K562 (cell line): ENCODE measurements at regions not wholly inside any gene's neighbourhood (a gene's known extent, or its start where the extent isn't known, plus 50 kb on each side); places are given as distances from the start of the nearest gene placed in this dataset.

ENCODE experiments used
- ATAC-seq: fragments of 200-7000 bp; cut with Tn5 transposase; 3 replicates; pipeline ENCODE4 v1.9.1; 2020; ENCODE audit warnings: moderate library complexity
- BruUV-seq: library from RNA; stranded (reverse); fragments of 400-500 nt; replicated peaks from 2 replicates; lab custom pipeline; 2021; lab: Mats Ljungman, UMichigan
- CTCF ChIA-PET: fragments of 300-600 bp; formaldehyde crosslinking; extraction: SDS; loops from one replicate; lab custom pipeline; 2021; ENCODE audit warnings: low intra/inter-chr PET ratio; lab: Yijun Ruan, JAX
- POLR2A ChIA-PET: fragments of 300-600, 350-650 bp; sonication (Branson Sonifier 250); formaldehyde crosslinking; extraction: SDS; loops from one replicate; lab custom pipeline; 2021; ENCODE audit warnings: antibody characterized with exemption, inconsistent platforms; lab: Yijun Ruan, JAX
- DNase-seq, 4 experiments: peaks; one replicate each; pipeline versions ENCODE4 v3.0.0 to v3.0.0-alpha.2; 2011 to 2018; ENCODE audit warnings: low spot score in 3 of 4, mixed read lengths in 3 of 4; ENCODE audit errors: extremely low read depth in 1 of 4
- FAIRE-seq: peaks from 2 replicates; lab custom pipeline; 2011; peaks lifted over from hg19 to GRCh38; lab: Jason Lieb, UNC
- H2AFZ ChIP-seq: 2 replicates; pipeline ENCODE4 v1.6.0; 2011; ENCODE audit warnings: low read depth, low read length, control low read depth, inconsistent platforms
- H3K27ac ChIP-seq: fragments of 200-600 bp; 3 replicates; pipeline ENCODE4 v1.8.0; 2011; ENCODE audit warnings: low read depth, mild to moderate bottlenecking, control low read depth, inconsistent platforms, low read length, moderate library complexity, mixed read lengths; ENCODE audit errors: extremely low read depth
- H3K27me3 ChIP-seq, 2 experiments: fragments of 300-600 bp in 1 of 2; 2 replicates in 1 of 2; 3 replicates in 1 of 2; pipeline versions ENCODE4 v1.6.0 to v1.8.0; 2011; ENCODE audit warnings: inconsistent platforms in 2 of 2, low read length in 2 of 2, mild to moderate bottlenecking in 1 of 2, mixed read lengths in 1 of 2, moderate library complexity in 1 of 2; ENCODE audit not compliant: control insufficient read depth in 2 of 2, insufficient read depth in 2 of 2
- H3K36me3 ChIP-seq: fragments of 300-600 bp; 3 replicates; pipeline ENCODE4 v1.8.0; 2011; ENCODE audit warnings: mild to moderate bottlenecking, low read length, inconsistent platforms; ENCODE audit not compliant: control insufficient read depth, insufficient read depth
- H3K4me1 ChIP-seq, 2 experiments: fragments of 200-600 bp in 1 of 2; replicated peaks in 1 of 2; 2 replicates in 1 of 2; 3 replicates in 1 of 2; pipeline versions ENCODE4 v1.5.1 to v1.8.0; 2011; ENCODE audit warnings: inconsistent platforms in 2 of 2, low read length in 2 of 2, mild to moderate bottlenecking in 1 of 2, mixed read lengths in 1 of 2, moderate library complexity in 1 of 2; ENCODE audit not compliant: control insufficient read depth in 2 of 2, insufficient read depth in 2 of 2
- H3K4me2 ChIP-seq: 2 replicates; pipeline ENCODE4 v1.6.1; 2011; ENCODE audit warnings: low read length, control low read depth, inconsistent platforms, mixed read lengths; ENCODE audit not compliant: insufficient read depth
- H3K4me3 ChIP-seq: fragments of 200-600 bp; sonication (generic), shearing (Covaris generic); 2 replicates; pipeline ENCODE4 v1.5.1; 2016; ENCODE audit warnings: control low read depth, inconsistent platforms
- H3K79me2 ChIP-seq: fragments of 200-600 bp; 3 replicates; pipeline ENCODE4 v1.8.0; 2011; ENCODE audit warnings: low read length, inconsistent platforms; ENCODE audit not compliant: control insufficient read depth, insufficient read depth
- H3K9ac ChIP-seq, 2 experiments: 2 replicates each; pipeline versions ENCODE4 v1.6.0 to v1.6.1; 2011; ENCODE audit warnings: low read depth in 2 of 2, low read length in 2 of 2, control low read depth in 1 of 2, inconsistent platforms in 1 of 2, mild to moderate bottlenecking in 1 of 2, mixed read lengths in 1 of 2; ENCODE audit not compliant: insufficient read depth in 1 of 2
- H3K9me1 ChIP-seq: one replicate; pipeline ENCODE4 v1.6.0; 2011; ENCODE audit warnings: inconsistent platforms, mild to moderate bottlenecking, low read length, moderate library complexity; ENCODE audit not compliant: control insufficient read depth, insufficient read depth
- H3K9me3 ChIP-seq: replicated peaks from 2 replicates; pipeline ENCODE4 v1.5.1; 2011; ENCODE audit warnings: low read depth, low read length, inconsistent platforms; ENCODE audit not compliant: control insufficient read depth, insufficient read depth
- H4K20me1 ChIP-seq: replicated peaks from 2 replicates; pipeline ENCODE4 v1.6.1; 2011; ENCODE audit warnings: low read length, inconsistent platforms, mixed read lengths; ENCODE audit not compliant: control insufficient read depth, insufficient read depth
- ARID4B ChIP-seq: sonication (generic); formaldehyde crosslinking; IDR thresholded peaks from 2 replicates; pipeline ENCODE4 v1.8.0; 2022; ENCODE audit warnings: mild to moderate bottlenecking, missing genetic modification reagents
- CUX1 ChIP-seq: fragments of 200-800 bp; sonication (Bioruptor generic); IDR thresholded peaks from 2 replicates; pipeline ENCODE4 v1.6.1; 2016; ENCODE audit warnings: missing genetic modification characterization, missing compliant biosample characterization
- GTF2B ChIP-seq: IDR thresholded peaks from 2 replicates; pipeline ENCODE4 v1.6.1; 2011; ENCODE audit not compliant: insufficient read length; ENCODE audit errors: extremely low read depth
- MLX ChIP-seq, 2 experiments: fragments of 450-650 bp in 1 of 2; sonication (generic) in 1 of 2; formaldehyde crosslinking; conservative IDR thresholded peaks; 2 replicates each; pipeline versions ENCODE4 v1.4.0 to v1.8.1; 2020 to 2022; ENCODE audit warnings: mild to moderate bottlenecking in 1 of 2, missing genetic modification reagents in 1 of 2
- OTX1 ChIP-seq: fragments of 450-650 bp; formaldehyde crosslinking; IDR thresholded peaks from 2 replicates; pipeline ENCODE4 v1.4.0; 2022; ENCODE audit warnings: mild to moderate bottlenecking
- RCOR1 ChIP-seq, 2 experiments: IDR thresholded peaks; 2 replicates each; pipeline ENCODE4 v1.6.1; 2012; ENCODE audit warnings: low read depth in 2 of 2, low read length in 2 of 2, borderline replicate concordance in 1 of 2, improper control_type of control experiment in 1 of 2
- TCFL5 ChIP-seq: fragments of 250-450 bp; sonication (Bioruptor Pico); conservative IDR thresholded peaks from 2 replicates; pipeline ENCODE4 v1.6.1; 2021; ENCODE audit warnings: mild to moderate bottlenecking, moderate library complexity, matching md5 sums
- ZNF124 ChIP-seq: sonication (generic); formaldehyde crosslinking; IDR thresholded peaks from 2 replicates; pipeline ENCODE4 v1.8.1; 2022; ENCODE audit warnings: missing genetic modification reagents
- WGBS: fragments of 100-300 bp; shearing (Covaris generic); methylation state at CpG from one replicate; pipeline ENCODE4 v1.1.6; 2016; ENCODE audit warnings: low coverage, mixed read lengths; ENCODE audit not compliant: insufficient coverage; ENCODE audit errors: missing lambda C conversion rate; 5-methylcytosine and 5-hydroxymethylcytosine counted together
- in situ Hi-C: fragments of 300-500 bp; cut with MboI; formaldehyde crosslinking; loops from 4 replicates; pipeline ENCODE4 v1.15.0; 2018; ENCODE audit warnings: inconsistent platforms, mixed read lengths
- intact Hi-C: fragments of 100-400 bp; cut with micrococcal nuclease; formaldehyde crosslinking; loops from 2 replicates; pipeline ENCODE4 v1.14.2; 2022

- ATAC-seq (no peak), DNase-seq (no peak), FAIRE-seq (no peak)
- no peak overlapping the region for H3K4me3 ChIP-seq
- H3K9ac ChIP-seq, result no peak overlapping the region
- ChIA-PET CTCF (no interaction called here), POLR2A (no interaction called here)
- no TSS peak for BruUV-seq
- H3K9me1 ChIP-seq, result no peaks in the 10 kb centered on the region
- intact Hi-C loops (no loop called here), in situ Hi-C loops (no loop called here)
- no peaks in the 10 kb centered on the region for H3K36me3 ChIP-seq
- H2AFZ ChIP-seq, result no peak overlapping the region
- H3K9me3 ChIP-seq, result no peaks in the 10 kb centered on the region
- H3K27ac ChIP-seq, result no peak overlapping the region
- no peaks in the 10 kb centered on the region for H3K79me2 ChIP-seq
- H4K20me1 ChIP-seq, result no peaks in the 10 kb centered on the region
- no peak overlapping the region for H3K4me2 ChIP-seq
- H3K27me3 ChIP-seq, result no peaks in the 10 kb centered on the region
- 0% methylated on average over 1 of the region's 1 CpG for WGBS
- H3K4me1 ChIP-seq, result no peaks in the 10 kb centered on the region
- TF ChIP-seq GTF2B (no peak), CUX1 (CRISPR knock-in tag) (no peak), ARID4B (CRISPR knock-in tag) (no peak), MLX (CRISPR knock-in tag; conservative IDR thresholded peaks at IDR 0.05) (no peak), TCFL5 (CRISPR knock-in tag) (no peak), ZNF124 (CRISPR knock-in tag) (no peak), OTX1 (CRISPR knock-in tag) (no peak), RCOR1 (IDR thresholded peaks at IDR 0.05; ENCODE audit: borderline replicate concordance in 1 of 2, low read depth in 2 of 2, low read length in 2 of 2) (no peak)
These were observed 593.1 kb downstream of the EBF1 start for GRCh38 chr5:158506648-158507047.
